NCI-H82 (cell line): ENCODE measurements at regions not wholly inside any gene's neighbourhood (a gene's known extent, or its start where the extent isn't known, plus 50 kb on each side); places are given as distances from the start of the nearest gene placed in this dataset.
"Not testable (repeated sequence)": the region's sequence is repeated elsewhere in the genome, so short reads cannot be mapped to it uniquely, and the experiment has no call there.

Source experiments
- DNase-seq: peaks from one replicate; lab custom pipeline; 2025; lab: John Stamatoyannopoulos, UW

DNA sequence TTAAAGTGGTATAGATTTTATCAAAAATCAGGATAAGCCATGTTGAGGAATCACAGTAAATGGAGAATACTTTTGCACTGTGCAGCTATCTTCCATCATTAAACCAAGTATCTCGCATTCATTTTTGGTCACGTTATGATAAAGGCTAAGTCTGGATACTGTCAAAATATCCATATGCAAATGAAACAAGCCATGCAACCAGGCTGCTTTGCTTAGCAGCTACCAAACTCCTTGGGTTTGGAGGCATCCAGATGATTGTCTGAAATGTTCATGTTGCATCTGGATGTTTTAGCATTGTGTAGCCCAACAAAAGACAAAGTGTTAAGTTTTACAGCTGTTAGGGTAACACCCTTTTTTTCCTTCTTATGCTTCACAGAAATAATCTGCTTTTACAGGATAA lies 322.9 kb upstream of the MDFIC2 start:
- DNase-seq: no peak

DNA sequence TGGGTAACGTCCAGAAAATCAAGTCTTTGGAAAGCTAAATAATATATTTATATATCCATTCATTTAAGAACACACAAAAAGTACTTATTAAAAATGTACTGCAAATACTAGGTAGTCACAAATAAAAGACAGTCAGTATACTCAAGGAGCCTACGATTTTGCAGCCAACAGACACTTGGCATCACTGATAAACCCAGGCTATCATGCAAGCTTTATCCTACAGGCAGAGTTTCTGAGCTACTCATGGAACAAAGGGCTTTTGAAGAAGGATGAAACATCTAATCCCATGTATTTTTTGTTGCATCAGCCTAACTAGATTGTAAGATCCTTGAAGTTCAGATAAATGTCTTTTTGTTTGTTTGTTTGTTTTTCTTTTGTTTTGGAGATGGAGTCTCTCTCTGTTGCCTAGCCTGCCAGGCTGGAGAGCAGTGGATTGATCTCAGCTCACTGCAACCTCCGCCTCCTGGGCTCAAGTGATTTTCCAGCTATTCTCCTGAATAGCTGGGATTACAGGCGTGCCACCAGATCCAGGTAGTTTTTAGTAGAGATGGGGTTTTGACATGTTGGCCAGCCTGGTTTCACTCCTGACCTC lies 319.4 kb upstream of the MDFIC2 start:
- no peak for DNase-seq

DNA sequence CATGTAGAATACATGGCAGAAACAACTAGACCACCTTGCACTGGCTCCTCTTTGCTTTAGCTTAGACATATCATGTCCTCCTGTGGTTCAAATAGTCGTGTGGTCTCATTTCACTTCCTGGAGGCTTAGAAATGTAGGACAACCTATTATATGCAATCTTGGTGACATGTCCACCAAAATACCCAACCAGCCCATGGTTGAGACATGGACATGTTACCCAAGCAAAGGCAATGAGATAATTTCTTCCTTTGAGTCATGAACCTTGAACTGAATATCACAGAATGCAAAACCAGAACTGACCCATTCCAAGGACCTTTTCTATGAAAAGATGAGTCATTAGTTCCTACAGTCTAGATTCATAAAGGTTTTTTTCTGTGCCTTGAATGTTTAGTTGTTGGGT lies 309.0 kb upstream of the MDFIC2 start:
- no peak for DNase-seq

DNA sequence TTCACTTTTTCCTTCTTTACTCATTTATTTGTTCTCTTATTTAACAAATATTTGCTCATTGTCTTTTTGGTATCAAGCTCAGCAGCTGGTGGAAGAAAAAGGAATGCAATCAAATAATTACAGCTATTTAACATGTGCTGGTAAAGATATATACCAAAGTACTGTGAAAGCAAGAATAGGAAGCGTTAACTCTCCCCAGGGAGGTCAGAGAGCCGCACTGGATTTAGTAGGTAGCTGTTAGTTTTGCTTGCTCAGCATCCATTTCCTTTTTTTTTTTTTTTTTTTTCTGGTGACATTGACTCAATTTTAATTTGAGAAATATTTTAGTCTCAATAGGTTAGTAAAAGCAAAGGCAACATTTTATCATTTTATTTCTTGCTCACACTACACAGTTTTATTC lies 308.5 kb upstream of the MDFIC2 start:
- no peak for DNase-seq

DNA sequence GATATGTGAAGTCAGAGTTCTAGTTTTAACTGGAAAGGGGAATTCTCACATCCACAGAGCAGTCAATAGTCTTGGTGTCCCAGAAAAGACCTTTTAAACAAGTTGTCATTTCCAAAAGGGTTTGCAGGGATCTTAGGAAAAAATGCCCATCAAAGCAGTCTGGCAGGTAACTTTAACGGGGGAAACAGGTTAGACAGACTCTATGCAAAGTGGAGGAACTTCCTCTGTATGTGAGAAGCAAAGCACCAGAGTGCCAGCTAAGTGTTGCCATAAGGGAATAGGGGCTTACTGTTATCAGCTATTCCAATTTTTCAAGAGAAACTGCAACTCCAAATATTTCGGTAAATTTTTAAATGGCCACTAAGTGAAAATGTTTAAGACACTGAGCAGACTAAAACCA lies 307.9 kb upstream of the MDFIC2 start:
- no peak for DNase-seq

DNA sequence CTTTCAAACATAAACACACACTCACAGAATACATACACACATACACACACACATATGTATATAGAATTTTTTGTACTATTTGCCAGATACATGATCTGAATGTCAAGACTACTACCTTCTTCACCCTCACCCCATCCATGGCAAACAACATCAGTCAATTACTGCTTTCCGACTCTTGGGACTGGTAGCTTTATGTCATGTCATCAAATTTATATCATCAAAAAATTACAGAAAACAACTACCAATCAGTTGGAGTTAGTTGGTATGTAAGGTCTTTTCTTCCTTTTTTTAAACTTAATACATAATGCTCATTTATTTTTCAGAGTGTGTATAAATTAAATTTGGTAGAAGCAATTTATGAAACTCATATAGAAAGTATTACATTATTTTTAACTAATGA lies 305.7 kb upstream of the MDFIC2 start:
- no peak for DNase-seq

DNA sequence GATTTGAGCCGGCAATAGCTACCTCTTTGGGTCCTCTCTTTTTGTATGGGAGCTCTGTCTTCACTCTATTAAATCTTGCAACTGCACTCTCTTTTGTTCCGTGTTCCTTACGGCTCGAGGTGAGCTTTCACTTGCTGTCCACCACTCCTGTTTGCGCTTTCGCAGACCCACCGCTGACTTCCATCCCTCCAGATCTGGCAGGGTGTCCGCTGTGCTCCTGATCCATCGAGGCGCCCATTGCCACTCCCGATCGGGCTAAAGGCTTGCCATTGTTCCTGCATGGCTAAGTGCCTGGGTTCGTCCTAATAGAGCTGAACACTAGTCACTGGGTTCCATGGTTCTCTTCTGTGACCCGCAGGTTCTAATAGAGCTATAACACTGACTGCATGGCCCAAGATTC lies 304.9 kb upstream of the MDFIC2 start:
- DNase-seq: not testable (repeated sequence)

DNA sequence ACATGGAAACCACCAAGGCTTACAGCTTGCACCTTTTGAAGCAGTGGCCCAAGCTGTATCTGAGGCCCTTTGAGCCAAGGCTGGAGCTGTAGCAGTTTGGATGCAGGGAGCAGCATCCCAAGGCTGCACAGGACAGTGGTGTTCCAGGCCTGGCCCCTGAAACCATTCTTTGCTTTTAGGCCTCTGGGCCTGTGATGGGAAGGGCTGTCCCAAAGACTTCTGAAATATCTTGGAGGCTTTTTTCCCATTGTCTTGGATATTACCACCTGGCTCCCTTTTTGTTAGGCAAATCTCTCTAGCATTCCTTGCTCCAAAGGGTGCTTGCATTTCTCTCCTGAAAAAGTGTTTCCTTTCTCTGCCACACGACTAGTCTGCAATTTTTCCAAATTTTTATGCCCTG lies 302.8 kb upstream of the MDFIC2 start:
- no peak for DNase-seq

DNA sequence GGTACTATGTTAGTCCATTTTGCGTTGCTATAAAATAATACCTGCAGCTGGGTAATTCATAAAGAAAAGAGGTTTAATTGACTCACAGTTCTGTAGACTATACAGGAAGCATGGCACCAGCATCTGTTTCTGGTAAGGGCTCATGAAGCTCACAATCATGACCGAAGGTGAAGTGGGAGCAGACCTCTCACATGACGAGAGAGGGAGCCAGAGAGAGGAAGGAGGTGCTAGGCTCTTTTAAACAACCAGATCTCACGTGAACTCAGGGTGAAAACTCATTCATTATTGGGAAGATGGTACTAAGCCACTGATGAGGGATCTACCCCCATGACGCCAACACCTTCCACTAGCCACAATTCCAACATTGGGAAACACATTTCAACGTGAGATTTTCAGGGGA lies 301.7 kb upstream of the MDFIC2 start:
- DNase-seq: peak; percentile 0

DNA sequence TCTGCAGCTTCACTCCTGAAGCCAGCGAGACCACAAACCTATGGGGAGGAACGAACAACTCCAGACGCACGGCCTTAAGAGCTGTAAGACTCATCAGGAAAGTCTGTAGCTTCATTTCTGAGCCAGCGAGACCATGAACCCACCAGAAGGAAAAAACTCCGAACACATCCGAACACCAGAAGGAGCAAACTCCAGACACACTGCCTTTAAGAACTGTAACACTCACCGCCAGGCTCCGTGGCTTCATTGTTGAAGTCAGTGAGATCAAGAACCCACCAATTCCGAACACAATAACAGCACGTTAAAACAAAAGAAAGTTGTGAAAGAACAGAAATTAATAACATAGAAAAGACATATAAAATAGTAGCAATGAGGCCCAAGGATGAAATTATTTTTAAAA lies 300.5 kb upstream of the MDFIC2 start:
- no peak for DNase-seq

DNA sequence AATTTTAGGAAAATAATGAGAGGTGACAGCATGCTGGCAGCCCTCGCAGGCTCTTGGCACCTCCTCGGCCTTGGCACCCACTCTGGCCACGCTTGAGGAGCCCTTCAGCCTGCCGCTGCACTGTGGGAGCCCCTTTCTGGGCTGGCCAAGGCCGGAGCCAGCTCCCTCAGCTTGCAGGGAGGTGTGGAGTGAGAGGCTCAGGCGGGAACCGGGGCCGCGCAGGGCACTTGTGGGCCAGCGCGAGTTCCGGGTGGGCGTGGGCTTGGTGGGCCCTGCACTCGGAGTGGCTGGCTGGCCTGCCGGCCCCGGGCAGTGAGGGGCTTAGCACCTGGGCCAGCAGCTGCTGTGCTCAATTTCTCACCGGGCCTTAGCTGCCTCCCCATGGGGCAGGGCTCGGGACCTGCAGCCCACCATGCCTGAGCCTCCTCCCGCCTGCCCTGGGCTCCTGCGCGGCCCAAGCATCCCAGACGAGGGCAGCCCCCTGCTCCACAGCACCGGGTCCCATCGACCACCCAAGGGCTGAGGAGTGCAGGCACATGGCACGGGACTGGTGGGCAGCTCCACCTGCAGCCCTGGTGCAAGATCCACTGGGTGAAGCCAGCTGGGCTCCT lies 299.3 kb upstream of the MDFIC2 start:
- DNase-seq: not testable (repeated sequence)

DNA sequence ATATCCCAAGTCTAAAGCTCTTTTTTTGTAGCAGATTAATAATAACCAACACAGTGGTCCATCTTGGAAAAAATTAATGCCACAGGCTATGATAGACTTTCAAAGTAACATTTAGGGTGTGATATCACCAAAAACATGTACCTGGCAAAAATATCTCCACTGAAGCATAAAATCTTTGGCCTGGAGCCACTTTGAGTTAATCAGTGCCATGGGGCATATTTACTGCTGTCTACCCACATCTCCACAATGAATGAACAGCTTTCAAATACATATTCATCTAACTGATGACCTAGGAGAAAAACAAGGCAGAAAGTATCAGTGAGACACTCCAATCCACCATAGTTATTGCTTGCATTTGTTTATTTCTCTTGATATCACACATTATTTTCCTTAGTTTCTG lies 296.0 kb upstream of the MDFIC2 start:
- DNase-seq: no peak

DNA sequence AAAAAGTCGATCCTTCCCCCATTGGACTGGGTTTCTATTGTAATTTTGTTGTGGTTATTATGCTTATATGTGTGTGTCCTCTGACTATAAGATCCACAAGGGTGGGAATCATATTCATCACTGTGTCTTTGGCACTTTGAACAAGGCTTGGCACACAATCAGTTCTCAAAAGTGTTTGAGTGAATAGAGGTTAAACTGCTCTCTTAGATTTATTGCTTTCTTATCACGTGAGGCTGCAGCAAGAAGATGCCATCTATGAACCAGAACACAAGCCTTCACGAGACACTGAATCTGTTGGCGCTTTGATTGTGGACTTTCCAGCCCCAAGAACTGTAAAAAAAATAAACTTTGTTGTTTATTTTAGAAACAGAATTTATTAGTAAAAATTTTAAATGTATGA lies 295.0 kb upstream of the MDFIC2 start:
- DNase-seq: no peak

DNA sequence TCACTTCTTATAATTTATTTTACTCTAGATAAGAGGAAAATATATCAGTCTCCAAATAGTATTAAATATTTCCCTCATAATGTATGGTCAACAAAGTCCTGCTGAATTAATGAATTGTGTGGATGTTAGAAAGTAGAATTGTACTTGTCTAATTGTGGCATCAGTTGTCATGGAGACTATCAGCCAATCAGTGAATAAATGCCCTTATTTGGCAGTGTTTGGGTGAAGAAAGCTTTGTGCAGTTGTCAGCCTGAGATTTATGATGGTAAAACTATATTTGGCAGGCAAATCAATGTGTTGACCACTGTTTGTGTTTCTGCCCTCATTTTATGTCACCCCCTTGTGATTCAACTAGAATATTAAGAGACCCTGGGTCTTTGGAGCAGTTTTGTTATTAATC lies 293.6 kb upstream of the MDFIC2 start:
- no peak for DNase-seq

DNA sequence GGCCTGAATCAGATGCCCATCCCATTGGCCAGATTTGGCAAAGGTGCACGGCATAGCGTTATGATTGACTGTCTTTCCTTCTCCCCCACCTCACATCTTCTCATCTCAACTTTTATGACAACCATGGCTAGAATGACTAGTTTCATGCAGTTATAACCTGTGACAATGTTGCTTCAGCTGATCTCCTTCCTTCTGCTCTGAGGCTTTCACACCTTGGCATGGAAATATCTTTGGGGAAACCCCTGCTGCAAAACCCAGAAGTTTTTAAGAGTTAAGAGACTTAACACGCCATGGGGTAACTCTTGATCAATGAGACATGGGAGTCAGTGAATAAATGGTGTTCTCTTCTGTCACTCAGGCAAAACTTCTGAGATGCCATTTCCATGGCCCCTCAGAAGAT lies 290.7 kb upstream of the MDFIC2 start:
- DNase-seq: no peak

DNA sequence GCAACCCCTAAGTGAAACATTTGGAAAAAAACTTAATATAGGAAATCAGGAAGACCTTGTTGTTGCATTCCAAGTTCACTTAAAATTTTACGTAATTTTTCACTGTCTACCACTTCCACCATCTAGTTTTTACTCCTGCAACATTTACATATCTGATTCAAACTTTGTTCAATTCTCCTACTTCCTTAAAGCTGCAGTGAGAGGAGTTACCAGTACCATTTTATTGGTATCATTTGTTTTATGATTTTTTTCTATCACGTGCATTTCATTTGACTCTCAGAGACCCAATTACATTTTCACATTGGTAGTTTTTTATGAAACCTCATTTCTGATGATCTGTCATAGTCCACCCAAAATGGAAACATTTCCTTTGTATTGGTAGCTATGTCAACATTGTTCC lies 284.9 kb upstream of the MDFIC2 start:
- no peak for DNase-seq

DNA sequence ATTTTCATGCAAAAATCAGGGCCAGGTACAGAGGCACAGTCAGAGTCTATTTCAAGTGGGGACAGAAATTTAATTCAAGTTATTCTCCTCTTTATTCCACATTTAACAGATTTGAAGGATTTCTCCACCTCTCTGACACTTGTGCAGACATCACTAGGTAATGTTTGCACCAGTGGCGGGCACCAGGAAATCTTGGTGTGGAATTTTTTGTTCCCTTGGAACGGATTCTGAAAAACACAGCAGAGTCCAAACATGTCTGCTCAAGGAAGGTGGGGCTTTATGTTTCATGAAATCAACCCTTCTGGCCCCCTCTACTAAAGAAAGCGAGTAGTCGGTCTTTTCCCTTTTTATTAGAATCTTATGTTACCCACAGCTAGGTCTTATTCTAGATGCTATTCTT lies 271.2 kb upstream of the MDFIC2 start:
- DNase-seq: no peak

DNA sequence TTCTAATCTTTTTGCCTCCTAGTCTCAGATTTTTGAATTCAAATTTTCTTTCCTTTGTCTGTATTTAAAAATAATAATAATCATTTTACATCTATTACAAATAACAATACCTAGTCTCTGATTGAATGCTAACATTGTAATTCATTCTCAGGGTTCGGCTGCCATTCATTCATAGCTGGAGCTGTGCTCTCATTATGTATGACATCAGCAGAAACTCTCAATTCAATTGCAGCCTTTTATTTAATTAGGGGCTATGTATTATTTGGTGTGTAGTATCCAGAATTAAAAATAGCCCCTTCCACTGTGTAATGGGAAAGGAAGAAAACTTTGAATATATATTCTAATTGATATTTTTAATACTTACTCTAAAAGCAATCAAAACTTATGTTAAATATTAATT lies 270.4 kb upstream of the MDFIC2 start:
- DNase-seq: no peak

DNA sequence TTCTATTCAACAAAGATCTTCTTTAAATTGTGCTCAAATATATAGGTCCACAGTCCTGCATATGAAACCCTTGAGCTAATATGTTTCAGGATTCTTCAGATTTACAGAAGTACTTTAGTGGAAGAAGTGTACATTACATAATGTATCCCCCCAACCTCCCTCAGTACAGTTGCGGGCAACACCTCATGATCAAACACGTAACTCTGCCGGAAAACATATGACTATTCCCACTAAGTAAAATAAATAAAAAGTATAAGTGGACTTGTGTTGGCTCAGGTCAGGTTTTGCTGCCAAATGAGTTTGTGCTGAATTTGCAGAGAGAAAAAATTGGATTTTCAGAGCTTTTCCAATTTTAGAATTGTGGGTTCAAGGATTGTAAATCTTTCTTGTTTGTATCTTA lies 267.6 kb upstream of the MDFIC2 start:
- no peak for DNase-seq

DNA sequence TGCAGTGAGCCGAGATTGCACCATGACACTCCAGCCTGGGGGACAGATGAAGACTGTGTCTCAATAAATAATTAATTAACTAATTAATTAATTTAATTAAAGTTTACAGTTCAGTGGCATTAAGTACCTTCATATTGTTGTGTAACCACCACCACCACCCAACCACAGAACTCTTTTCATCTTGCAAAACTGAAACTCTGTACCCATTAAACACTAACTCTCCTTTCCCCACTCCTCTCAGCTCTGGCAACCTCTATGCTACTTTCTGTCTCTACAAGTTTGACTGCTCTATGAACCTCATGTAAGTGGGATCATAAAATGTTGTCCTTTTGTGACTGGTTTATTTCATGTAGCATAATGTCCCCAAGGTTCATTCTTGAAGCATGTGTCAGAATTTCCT lies 259.3 kb upstream of the MDFIC2 start:
- no peak for DNase-seq

DNA sequence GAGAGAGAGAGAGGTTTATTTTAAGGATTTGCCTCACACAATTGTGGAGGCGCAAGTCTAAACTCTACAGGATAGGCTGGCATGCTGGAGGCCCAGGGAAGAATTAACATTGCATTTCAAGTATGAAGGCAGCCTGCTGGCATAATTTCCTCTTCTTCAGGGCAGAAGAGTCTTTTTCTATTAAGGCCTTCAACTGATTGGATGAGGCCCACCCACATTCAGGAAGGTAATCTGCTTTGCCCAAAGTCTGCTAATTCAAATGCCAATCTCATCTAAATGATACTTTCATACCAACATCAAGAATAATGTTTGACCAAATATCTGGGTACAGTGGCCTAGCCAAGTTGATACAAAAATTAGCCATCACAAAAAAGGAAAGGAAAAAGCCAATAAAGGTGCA lies 258.1 kb upstream of the MDFIC2 start:
- DNase-seq: no peak

DNA sequence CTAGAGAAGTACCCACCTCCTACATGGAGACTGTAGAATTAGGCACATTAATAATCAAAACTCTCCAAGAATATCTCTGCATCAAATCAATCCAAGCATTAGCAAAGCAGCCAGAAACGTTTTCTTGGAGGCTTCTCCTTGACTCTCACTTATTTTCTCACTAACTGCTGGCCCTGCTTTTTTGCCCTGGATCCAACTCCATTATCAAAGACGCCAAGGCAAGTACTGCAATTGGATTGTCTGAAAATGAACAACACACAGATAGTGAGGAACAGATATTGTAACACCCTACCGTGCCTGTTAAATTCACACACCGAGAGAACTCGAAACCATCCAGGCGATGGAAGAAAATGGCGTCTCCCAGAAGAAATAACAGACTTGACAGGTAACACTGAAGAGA lies 256.2 kb upstream of the MDFIC2 start:
- DNase-seq: no peak

DNA sequence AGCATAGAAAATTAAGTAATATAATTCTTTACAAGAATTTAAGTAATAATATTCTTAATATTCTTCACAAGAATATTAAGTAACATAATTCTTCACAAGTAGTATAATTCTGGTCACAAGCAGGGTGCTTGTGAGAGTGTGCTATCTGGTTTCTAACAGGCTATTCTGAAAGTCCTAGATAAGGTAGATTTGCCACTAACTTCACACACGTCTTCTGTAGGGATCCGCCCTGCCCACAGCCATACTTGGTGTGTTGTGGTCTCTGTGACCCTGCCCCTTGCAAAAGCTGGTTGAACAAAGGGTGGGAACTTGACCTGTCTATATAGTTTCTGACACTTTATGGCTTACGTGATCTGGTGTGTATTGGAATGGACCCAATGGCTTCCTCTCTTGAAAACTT lies 253.4 kb upstream of the MDFIC2 start:
- no peak for DNase-seq

DNA sequence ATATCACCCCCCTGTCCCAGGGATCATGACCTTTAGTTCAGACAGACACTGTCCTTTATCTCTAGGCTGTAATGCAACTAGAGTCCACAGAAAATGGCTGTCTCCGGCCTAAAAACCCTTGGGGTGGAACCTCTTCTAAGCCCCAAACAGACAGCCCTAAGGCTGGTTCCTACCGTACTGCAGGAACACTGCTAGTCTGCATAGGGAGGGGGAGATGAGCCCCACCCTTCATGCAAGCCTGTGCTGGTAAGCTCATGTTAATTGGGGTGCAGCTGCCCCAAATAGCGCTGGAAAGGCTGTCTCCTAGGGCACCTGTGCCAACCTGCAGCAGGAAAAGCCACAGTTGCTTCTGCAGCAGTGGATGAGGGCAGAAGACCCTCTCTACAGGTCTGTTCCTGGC lies 252.1 kb upstream of the MDFIC2 start:
- DNase-seq: no peak

DNA sequence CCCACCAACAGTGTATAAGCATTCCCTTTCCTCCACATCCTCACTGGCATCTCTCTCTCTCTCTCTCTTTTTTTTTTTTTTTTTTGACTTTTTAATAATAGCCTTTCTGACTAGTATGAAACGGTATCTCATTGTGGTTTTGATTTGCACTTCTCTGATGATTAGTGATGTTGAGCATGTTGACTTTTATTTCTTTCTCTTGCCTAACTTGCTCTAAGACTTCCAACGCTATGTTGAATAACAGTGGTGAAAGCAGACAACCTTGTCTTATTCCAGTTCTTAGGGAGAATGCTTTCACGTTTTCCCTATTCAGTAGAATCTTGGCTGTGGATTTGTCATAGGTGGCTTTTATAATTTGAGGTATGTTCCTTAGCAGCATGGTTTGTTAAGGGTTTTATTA lies 249.4 kb upstream of the MDFIC2 start:
- DNase-seq: no peak
